ENCODE measurements at regions not wholly inside any gene's neighbourhood (a gene's known extent, or its start where the extent isn't known, plus 50 kb on each side); places are given as distances from the start of the nearest gene placed in this dataset.

DNA sequence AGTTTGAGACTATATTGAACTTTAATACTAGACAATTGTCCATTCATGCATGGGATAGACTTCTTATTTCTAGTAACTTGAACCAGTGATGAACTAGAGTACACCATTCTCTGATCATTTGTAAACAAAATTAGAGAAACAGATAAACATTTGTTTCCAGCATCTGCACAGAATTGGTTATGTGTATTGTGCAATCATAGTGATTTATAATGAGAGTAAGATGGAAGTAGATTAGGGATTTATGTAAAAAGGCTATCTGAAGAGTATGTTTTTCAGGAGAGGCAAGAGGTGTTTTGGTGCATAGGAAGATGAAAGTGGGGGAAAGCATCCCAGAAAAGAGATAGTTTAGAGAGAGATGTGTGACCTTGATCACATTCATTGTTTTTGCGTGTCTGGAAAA, 695.0 kb downstream of the SQOR start:
- DNase-seq = no peak

DNA sequence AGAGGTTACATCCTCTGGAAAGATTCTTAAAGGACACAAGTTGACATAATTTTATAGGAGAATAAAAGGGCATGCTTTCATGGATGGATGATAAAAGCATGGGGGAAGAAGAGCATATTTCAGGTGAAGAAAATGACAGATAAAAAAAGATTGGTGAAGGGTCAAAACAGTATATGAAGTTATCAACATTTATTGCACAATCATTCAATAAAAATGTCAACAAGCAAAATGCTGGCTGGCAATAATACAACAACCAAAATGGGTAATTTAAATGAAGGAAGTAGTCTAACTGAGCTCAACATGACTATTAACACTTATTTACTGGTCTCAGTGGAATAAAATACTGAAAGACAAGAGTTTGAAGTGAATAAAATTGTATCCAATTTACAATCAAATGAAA, 696.7 kb downstream of the SQOR start:
- DNase-seq = no peak

DNA sequence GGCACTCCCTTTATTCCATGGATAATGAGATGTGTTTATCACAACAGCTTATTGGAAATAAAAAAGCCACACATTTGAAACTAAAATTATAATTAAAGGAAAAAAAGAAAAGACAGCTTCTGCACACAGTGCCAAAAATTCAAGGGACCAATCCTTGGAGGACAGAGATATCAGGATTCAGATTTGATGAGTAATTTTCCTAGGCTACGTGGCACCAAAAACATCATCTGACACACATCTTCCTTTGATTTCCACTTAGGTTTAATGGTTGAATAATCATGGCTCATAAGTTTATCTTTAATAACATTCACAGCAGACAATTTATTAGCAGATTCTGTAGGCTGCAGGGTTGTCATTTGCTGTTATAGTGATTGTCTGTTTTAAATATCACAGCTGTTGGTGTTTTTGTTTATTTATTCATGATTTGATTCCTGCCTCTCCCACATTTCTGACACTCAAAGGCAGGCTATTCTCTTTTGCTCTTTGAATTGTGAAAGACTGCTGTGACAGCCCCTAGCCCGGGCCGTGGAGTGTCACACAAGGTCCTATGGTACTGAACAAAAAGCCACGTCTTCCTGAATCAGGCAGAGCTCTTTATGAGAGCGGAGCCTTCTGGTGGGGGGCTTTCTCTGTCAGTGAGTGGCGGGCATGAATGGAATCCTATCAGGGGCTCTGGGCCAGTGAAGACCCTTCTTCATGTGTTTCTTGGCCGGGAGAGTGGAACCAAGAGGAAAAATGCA, 708.5 kb downstream of the SQOR start:
- no peak for DNase-seq

DNA sequence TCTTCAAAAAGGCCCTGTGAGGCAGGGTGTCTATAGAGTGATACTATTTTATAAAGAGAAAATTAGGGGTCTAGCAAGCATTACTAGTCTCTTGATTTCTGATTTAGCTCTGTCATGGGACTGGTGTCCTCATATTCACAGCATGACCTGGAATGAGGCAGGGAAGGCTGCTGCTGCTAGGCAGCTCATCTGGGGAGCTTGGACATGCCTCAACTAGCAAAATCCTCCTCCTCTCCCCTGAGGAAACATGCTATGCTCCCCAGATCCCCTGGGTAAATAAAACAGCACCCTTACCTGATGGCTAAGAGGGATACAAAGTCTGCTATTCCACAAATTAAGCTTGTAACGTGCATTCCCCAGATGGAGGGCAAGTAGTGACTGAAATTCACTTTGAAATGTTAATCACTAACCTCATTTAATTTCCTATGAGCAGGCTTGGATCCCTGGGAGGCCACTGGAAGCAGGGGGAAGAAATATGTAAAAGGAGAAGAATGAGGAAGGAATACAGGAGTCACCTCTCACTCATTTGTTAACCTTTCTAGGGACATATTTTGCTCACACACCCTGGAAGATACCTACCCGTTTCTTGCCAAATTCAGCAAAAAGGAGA, 709.4 kb downstream of the SQOR start:
- DNase-seq = no peak

DNA sequence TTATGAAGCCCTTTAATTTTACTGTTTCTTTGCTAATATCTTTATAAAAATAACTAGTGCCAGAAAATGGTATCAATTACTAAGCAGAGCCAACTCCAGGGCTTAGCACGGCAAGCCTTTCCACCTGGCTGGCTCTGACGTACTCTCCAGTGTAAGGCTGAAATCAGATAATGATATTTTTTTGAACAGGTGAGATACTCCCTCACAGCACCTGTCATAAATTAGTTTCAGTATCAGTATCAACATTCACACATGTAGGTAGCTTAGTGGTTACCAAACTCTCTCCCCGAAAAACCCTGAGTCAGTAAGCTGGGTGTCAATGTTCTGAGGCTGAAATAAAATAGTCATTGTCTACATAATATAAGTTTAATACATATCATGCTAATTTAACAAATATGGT, 710.1 kb downstream of the SQOR start:
- DNase-seq = no peak

DNA sequence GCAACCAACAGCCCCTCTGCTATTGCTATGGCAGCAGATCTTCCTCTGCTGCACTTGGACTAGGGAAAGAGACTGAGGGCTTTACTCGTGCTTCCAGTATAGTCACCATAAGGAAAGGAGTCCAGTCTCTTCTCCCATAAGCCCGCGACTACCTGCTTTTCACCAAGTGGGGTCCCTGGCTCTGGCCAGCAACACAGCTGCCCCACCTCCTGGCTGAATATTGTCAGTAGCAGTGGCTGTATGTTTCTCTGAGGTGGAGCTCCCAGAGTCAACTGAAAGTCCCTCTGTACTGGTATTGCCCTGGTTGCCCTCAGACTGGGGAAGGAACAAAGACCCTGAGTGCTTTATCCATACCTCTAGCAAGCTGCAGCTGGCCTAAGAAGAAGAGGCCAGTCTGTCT, 719.6 kb downstream of the SQOR start:
- DNase-seq = no peak

DNA sequence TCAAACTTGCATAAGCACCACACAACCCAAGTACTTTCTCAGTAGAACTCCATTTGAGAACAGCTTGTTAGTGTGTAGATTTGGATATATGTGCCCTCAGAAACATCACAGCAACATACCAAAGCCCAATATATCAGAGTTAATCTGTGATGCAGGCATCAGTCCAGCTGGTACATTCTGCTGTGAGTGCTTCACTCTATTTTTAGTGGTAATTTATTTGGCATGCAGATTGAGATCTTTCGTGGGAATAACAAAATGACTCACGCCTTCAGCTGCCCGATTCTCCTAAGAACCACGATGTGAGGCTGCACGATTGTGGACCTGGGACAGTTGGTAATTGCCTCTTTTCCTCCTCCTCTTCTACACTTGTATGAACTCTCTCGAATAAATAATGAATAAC, 730.7 kb downstream of the SQOR start:
- peak; percentile 43 for DNase-seq

DNA sequence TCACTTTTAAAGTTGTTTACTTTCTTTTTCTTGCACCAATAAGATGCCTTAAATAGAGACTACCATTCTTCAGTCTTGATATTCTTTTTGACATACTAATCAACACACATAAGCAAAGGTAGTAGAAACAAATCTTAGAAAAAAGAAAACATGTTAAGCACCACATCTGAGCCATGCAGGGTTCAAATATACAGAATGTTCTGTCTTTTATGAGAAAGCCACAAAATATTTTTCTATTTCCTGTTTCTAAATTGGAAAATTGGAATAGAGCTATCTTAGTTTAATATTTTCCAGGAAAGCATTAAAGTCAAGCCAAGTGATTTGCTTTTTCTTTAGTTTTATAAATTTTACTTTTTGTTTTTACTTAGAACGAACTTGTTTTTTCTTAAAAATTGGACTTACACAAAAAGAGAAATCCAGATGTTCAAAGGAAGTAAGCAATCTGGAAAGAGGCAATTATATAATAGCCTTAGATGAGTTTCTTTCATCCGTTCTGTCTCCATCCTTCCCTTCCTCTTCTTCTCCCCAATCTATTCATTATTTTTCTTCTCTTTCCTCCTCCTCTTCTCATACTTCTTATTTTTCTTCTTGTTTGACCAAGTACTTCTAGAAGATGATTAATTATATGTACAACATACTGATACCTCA, 731.7 kb downstream of the SQOR start:
- DNase-seq = no peak

DNA sequence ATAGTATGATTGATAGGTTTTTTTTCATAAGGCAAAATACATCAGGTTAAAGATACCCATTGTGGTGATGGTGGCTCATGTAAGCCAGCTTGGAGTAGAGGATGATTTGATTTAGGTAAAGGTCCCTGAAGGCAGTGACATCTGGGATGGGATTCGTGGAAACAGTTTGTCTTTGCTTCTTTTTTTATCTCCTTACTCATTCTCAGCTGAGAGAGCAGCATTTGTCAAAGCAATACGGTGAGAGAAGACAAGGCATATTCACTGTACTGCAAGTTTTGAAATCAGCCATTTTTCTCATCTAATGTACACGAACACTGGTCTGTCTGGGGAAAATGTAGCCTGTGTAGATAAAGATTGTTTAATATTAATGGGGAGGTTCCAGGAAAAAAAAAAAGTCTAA, 749.1 kb downstream of the SQOR start:
- no peak for DNase-seq

DNA sequence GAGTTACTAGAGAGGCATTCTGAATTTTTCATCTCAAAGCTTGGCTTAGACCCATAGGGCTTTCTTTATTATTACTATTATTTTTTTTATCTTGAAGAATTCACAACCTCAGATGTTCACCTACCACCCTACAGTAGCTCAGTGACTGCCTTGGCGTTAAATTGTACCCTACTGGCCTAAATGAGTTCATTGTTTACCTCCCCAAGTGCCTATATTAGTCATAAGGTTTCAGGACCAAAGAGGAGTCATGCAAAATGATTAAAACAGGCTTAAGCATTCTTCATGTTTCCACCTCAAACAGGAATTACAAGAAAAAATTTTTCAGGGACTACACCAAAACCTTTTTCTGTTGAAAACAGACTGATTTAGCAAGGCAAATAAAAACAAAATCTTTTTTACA, 751.5 kb downstream of the SQOR start:
- no peak for DNase-seq

DNA sequence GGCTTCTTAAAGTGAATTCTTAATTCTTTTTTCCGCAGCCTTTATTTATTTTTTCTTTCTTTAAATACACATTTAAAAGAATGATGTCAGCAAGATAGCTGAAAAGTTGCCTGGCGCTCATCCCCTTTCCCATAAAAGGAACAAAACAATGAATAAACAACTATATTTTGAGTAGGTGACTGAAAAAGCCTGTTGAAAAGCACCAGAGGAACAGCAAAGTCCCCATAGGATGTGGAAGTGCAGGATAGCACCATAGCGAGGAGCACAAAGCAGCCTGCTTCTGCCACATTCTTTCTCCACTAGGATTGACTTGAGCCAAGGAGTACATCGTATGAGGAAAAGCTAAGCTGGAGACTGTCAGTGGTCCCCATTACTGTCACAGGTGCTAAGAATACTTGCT, 754.9 kb downstream of the SQOR start:
- no peak for DNase-seq

DNA sequence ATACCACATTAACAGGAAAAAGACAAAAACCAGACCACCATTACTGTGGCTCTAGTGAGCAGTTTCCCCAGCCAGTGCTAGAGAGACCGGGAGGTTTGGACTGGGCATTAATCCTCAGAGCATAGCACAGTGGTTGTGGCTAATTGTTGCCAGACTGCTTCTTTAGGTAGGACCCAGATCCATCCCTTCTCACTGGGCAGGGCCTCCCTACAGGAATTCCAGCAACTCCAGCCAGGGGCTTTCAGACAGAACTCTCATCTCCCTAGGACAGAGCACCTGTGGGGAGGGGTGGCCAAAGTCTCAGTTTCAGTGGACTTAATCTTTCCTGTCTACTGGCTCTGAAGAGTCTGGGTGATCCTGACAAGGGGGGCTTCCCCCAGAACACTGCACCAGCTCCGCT, 759.6 kb downstream of the SQOR start:
- no peak for DNase-seq

DNA sequence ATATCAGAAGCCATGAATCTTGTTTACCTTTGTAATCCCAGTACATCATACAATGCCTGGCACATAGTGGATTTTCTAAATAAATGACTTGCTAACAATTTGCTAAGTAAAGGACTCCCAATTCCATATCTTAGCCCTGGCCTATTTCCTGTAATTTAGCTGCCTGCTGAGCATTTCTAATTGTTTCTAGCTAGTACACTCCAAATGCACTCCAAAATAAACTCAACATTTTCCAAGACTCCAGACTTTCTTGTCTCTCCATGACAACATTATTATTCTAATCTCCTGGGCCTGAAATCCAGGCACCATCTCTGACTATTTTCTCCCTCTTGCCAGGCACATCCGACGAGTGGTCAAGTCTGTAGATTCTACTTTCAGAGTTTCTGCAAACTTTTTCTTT, 773.5 kb downstream of the SQOR start:
- DNase-seq = no peak

DNA sequence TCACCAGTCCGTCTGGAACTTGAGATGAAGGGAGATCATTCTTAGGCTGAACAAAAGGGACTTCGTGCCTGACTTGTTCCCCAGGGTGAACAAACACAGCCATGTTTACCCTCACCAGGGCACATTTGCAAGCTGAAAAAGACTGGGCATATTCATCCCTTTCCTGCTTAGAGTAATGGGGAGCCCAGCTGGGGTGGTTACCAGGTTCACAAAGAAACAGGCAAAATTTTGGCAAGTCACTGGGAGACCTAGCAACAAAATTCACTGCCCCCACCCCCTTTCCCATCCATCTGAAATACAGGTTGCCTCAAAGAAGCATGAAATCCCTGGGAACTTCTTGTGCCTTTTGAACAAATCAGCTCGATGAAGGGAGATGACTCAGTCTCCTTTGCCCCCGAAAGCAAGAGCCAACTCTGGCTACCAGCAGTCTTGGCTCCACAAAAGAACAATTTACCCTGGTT, 775.0 kb downstream of the SQOR start:
- no peak for DNase-seq

DNA sequence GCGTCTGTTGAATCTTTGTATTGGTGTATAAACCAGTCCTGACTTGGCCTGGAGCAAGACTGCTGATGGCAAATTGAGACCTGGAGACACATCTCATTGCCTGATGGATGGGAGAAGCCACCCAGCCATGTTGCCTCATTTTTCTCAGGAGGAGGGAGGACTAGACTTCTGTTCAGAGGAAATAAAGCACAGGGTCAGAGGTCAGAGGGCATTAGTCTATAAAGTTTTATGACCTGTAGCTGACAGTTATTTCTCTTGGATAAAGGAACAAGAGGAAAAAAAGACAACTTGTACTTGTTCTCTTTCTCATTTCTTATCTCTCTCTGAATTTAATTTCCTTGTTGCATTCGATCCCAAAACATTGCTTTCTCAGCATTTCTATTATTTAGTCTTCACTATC, 775.9 kb downstream of the SQOR start:
- DNase-seq = no peak

DNA sequence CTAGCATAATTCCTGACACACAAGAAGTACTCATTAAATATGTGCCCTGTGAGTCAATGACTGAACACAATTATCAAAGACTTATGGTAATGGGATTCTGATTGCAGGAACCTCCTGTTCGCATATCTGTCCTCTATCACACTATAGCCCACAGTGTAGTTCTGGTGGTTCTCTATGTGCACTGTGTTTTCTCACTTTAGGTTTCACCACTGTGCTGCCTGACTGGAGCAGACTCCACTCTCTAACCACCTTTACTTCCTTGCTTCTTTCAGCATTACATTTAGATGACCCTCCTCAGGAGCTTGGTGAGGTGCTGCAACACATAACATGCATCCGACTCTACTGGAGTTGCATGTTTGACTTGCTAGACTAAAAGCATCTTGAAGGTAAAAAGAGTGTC, 777.1 kb downstream of the SQOR start:
- DNase-seq = no peak

DNA sequence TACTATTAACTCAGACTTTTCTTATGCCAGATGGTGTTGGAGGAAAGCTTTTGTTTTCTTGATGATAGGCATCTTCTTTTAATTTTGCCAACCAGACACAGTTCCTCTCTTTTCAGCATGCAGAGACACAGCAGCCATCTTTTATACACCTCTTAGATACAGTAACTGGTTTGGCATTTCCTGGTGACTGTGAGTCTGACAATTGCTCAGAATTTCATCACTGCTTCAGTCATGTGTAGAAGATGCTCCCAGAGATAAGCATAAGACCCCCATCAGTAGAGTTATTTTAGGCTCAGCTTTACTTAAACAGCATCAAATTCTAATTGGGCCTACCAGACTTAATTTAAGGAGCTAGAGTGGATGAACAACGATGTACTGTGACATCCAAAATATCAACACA, 779.0 kb downstream of the SQOR start:
- DNase-seq = no peak

DNA sequence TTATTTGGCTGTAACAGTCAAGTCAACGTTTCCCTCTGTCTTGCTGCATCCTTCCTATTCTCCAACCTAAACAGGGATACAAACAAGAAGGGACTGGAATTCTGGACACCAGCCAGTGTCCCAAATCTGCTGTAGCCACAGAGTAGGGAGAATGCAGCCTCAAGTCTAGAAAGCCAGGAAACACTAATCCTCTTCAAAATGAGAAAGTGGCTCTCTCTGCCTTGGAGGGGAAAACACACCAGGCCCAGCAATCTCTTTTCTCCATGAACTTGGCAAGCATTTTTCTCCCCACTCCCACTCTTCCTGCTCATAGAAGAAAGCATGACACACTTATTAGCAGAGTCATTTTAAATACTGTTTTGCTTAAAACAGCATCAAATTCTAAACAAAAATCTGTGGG, 781.7 kb downstream of the SQOR start:
- no peak for DNase-seq

DNA sequence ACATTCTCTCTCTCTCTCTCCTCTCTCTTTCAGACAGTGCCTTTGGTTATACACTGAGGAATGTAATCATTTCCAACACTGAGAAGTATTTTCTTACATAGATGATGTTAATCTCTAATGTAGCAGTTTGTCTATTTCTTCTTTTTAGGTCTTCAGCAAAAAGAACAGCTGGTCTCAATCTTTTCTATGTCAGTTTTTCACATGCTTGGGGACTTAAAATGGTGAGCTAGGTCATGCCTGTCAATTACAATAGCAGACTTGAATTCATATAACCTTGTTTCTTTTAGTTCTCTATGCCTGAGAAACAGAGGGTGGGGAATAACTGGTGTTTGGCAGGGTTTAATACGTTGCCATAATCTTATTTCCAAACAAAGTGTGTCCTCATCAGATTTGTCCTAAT, 786.2 kb downstream of the SQOR start:
- no peak for DNase-seq

DNA sequence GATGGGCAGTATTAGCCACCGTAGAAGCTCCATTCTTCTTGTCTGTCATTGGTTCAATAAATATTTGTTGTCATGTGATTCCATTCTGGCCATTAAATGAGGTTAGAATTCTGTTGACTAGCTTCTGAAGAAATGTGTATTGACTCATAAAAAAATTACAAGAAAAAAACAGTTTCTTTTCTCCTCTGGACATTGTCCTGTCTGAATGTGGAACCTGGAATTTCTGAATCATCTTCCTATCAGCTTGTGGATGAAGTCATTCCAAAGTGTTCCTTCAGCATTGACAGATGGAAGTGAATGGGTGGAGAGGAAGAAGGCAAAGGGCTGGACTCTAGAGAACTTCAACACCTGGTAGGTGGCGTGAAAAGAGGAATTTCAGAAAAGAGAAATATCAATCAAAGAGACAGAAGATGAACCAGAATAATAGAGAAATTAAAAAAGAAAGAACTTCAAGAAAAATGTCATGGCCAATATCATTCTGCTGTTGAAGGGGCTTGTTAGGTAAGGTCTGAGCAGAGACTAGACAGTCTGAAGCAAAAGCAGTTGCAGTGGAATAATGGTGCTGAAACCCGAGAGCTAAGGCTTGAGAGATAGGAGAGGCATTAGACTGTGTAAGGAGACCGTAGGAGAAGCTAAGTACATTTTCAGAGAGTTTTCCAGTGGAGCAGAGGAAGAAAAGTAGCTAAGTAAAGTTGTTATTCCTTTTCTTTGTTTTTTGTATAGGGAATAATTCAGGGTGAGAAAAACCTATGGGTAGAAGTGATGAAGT, 806.6 kb downstream of the SQOR start:
- DNase-seq = no peak

DNA sequence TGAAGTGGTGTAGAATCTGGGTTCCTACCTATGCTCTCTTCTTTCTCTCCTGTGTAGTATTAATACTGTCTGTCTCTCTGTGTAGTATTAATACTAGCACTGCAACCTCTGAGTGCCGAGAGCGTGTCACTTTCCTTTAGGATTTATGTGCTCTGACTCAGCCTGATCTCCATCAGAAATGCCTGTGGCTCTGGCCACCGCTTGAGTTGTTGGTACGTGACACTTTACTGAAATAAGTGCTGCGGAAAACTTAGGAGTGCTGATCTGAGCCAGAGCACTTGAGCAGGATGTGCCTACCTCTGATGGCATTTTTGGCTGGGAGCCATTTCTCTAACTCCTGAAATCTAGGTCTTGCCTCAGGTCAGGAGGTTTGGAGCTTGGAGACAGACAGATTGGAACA, 807.4 kb downstream of the SQOR start:
- no peak for DNase-seq

DNA sequence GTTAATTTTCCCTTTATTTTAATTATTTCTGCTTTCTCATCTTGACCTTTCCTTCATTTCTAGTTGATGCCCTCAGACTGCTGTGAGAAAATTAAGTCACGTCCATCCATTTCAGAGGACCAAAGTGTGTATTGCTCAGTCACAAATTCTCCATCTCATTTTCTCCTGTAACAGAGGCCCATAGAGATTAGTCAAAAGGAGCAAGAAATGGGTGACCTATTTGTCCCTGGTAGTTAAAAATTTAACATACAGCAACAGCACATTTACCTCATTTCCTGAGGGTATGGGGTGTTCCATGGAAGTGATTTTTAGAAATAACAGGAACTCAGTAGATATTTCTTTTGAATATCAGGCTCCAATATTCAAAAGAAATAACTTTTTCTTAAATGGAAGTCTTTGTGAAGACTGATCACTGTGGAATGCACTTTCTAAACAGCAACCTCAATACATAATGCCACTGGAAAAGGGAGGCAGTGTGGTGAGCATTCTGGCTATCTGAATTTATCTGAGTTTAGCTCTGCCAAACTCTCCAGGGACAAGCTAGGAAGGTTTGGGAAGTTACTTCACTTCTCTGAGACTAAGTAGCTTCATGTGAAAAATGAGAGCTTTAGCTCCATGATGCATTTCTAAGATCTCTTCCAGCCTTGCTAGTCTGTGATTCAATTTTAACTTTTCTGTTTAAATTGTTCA, 808.2 kb downstream of the SQOR start:
- DNase-seq = no peak

Data from right forelimb (tissue), 1 donor.